HG03457 (cell line): ENCODE measurements at regions not wholly inside any gene's neighbourhood (a gene's known extent, or its start where the extent isn't known, plus 50 kb on each side); places are given as distances from the start of the nearest gene placed in this dataset.

Experiments used
- ATAC-seq: cut with Tn5 transposase; IDR thresholded peaks from one replicate; pipeline ENCODE4 v1.9.1; 2021; ENCODE audit warnings: moderate number of reproducible peaks; ENCODE audit not compliant: unreplicated experiment

GRCh38 chr16:66212428-66212827, 154.1 kb upstream of the CDH5 start:
- ATAC-seq: no peak

- ATAC-seq: no peak
Measured at GRCh38 chr16:66211651-66212050, 154.8 kb upstream of the CDH5 start.

- ATAC-seq: no peak
Measured at GRCh38 chr16:66207883-66208265, 158.6 kb upstream of the CDH5 start.

- no peak for ATAC-seq
Measured at GRCh38 chr16:66207139-66207882, 159.2 kb upstream of the CDH5 start.

- ATAC-seq: no peak
Measured at GRCh38 chr16:66206363-66206762, 160.1 kb upstream of the CDH5 start.

GRCh38 chr16:66205287-66206231, 160.9 kb upstream of the CDH5 start:
- no peak for ATAC-seq

- no peak for ATAC-seq
Measured at GRCh38 chr16:66204756-66205155, 161.7 kb upstream of the CDH5 start.

GRCh38 chr16:66203476-66203875, 163.0 kb upstream of the CDH5 start:
- ATAC-seq: no peak

GRCh38 chr16:66199189-66199588, 167.3 kb upstream of the CDH5 start:
- ATAC-seq: no peak

GRCh38 chr16:66198641-66199040, 167.8 kb upstream of the CDH5 start:
- no peak for ATAC-seq

- ATAC-seq: no peak
Measured at GRCh38 chr16:66197668-66198278, 168.7 kb upstream of the CDH5 start.

GRCh38 chr16:66196770-66197169, 169.7 kb upstream of the CDH5 start:
- no peak for ATAC-seq

- no peak for ATAC-seq
Measured at GRCh38 chr16:66194866-66195265, 171.6 kb upstream of the CDH5 start.

GRCh38 chr16:66193543-66194229, 172.8 kb upstream of the CDH5 start:
- no peak for ATAC-seq

- ATAC-seq: no peak
Measured at GRCh38 chr16:66190411-66190810, 176.1 kb upstream of the CDH5 start.

- no peak for ATAC-seq
Measured at GRCh38 chr16:66189951-66190350, 176.5 kb upstream of the CDH5 start.

GRCh38 chr16:66188917-66189725, 177.4 kb upstream of the CDH5 start:
- no peak for ATAC-seq

- no peak for ATAC-seq
Measured at GRCh38 chr16:66186251-66186785, 180.2 kb upstream of the CDH5 start.

- no peak for ATAC-seq
Measured at GRCh38 chr16:66182592-66182991, 183.9 kb upstream of the CDH5 start.

- ATAC-seq: no peak
Measured at GRCh38 chr16:66176731-66177130, 189.8 kb upstream of the CDH5 start.
